ENCODE measurements at regions not wholly inside any gene's neighbourhood (a gene's known extent, or its start where the extent isn't known, plus 50 kb on each side); places are given as distances from the start of the nearest gene placed in this dataset.

DNA sequence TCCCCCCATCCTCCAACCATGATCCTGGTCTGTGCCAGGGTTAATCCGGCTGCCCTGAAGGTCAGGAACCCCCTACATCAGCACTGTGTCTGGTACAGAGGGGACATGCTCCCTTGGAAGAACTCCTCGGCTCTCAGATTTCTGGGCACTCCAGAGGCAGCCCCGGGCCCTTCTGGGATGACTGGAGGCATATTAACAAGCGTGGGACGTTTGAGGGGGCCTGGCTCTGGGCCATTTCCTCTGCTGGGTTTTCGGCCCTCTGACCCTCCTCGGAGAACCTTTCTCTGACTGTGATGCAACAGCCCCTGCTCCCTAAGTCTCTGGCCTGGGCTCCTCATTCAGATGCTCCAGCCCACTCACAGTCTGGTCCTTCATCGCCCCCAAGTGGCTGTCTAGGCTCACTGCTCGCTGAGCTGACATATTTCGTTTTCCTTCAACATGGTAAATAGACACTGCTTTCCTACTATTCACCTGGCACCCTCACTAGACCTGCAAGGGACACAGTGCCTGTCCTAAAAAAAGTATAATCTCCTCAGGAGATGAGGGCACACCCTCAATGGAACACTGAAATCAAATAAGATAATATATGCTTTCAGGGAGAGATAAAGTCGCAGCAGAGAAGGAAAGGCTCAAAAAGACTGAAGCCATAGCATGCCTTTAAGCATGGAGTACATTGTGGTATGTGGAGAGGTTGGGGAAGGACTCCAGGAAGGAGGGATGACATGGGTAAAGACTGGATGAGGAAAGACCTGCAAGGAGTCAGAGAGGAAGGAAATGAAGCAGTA, 404.7 kb upstream of the TRPC7 start (continued):
- peak; percentile 97 for TF ChIP-seq ZBTB48 (tag by site-specific recombination; IDR thresholded peaks at IDR 0.05)

- no peaks in the 10 kb centered on the region for H3K36me3 ChIP-seq (ENCODE audit: control insufficient read depth in 2 of 2, insufficient read depth in 1 of 2, low read length in 2 of 2)
- CTCF ChIA-PET: interaction anchor here (0.5 to 6.4 kb wide), 14 partner anchors 19 to 871 kb away, joined by 3 to 41 read pairs (median 5); partner anchors contain the start of gene TRPC7
- no peaks in the 10 kb centered on the region for H3K9me3 ChIP-seq (ENCODE audit: control insufficient read depth, insufficient read depth, low read depth, low read length)
- peak; percentile 32; the same call in 1 of the 2 replicates for TF ChIP-seq ZIC2 (tag by site-specific recombination; IDR thresholded peaks at IDR 0.05)
- no peak for TF ChIP-seq ZNF416 (tag by site-specific recombination; IDR thresholded peaks at IDR 0.05)
- peak; percentile 60; the same call in 1 of the 2 replicates for TF ChIP-seq MEIS1 (CRISPR knock-in tag; IDR thresholded peaks at IDR 0.05; ENCODE audit: borderline replicate concordance)
- no peak overlapping the region for H3K4me3 ChIP-seq (ENCODE audit: low read depth, low read length)
- 0 out of 2 replicates have a peak, but pooled peaks cover 2% of the 10 kb centered on the region for H3K4me1 ChIP-seq (ENCODE audit: control insufficient read depth, insufficient read depth, low read length)
- no peak overlapping the region for H3K27ac ChIP-seq (ENCODE audit: extremely low read depth, low read depth, low read length)
- POLR2A ChIA-PET: no interaction called here
These were observed 403.7 kb upstream of the TRPC7 start for GRCh38 chr5:136769093-136769492.

- POLR2A ChIA-PET: no interaction called here
These were observed 403.1 kb upstream of the TRPC7 start for GRCh38 chr5:136768457-136768856.

GRCh38 chr5:136766456-136766855, 401.1 kb upstream of the TRPC7 start:
- H3K36me3 ChIP-seq (ENCODE audit: control insufficient read depth in 2 of 2, insufficient read depth in 1 of 2, low read length in 2 of 2): no peaks in the 10 kb centered on the region
- TF ChIP-seq ZIC2 (tag by site-specific recombination; IDR thresholded peaks at IDR 0.05) (peak; percentile 19; the same call in 1 of the 2 replicates), ZNF184 (tag by site-specific recombination; IDR thresholded peaks at IDR 0.05) (no peak)
- 0 out of 2 replicates have a peak, but pooled peaks cover 2% of the 10 kb centered on the region for H3K4me1 ChIP-seq (ENCODE audit: control insufficient read depth, insufficient read depth, low read length)
- H3K27ac ChIP-seq (ENCODE audit: extremely low read depth, low read depth, low read length): no peak overlapping the region
- ChIA-PET POLR2A (no interaction called here), CTCF (interaction anchor here (0.6 kb wide), 1 partner anchor 1103 kb away, joined by 4 read pairs; no protein-coding TSS in a partner anchor)
- no peaks in the 10 kb centered on the region for H3K9me3 ChIP-seq (ENCODE audit: control insufficient read depth, insufficient read depth, low read depth, low read length)
- no peak overlapping the region for H3K4me3 ChIP-seq (ENCODE audit: low read depth, low read length)

More at GRCh38 chr5:136768457-136768856, 403.1 kb upstream of the TRPC7 start:
- Histone ChIP-seq H3K4me1 (ENCODE audit: control insufficient read depth, insufficient read depth, low read length) (0 out of 2 replicates have a peak, but pooled peaks cover 2% of the 10 kb centered on the region), H3K27ac (ENCODE audit: extremely low read depth, low read depth, low read length) (no peak overlapping the region), H3K36me3 (ENCODE audit: control insufficient read depth in 2 of 2, insufficient read depth in 1 of 2, low read length in 2 of 2) (no peaks in the 10 kb centered on the region), H3K9me3 (ENCODE audit: control insufficient read depth, insufficient read depth, low read depth, low read length) (no peaks in the 10 kb centered on the region), H3K4me3 (ENCODE audit: low read depth, low read length) (no peak overlapping the region)
- CTCF ChIA-PET: interaction anchor here (0.6 to 6.4 kb wide), 12 partner anchors 14 to 519 kb away, joined by 3 to 41 read pairs (median 4); partner anchors contain the start of gene TRPC7
- no peak for TF ChIP-seq ZNF660 (tag by site-specific recombination; IDR thresholded peaks at IDR 0.05)
- TF ChIP-seq OVOL3 (tag by site-specific recombination; IDR thresholded peaks at IDR 0.05): no peak
- TF ChIP-seq ZFP41 (tag by site-specific recombination; IDR thresholded peaks at IDR 0.05; ENCODE audit: borderline replicate concordance): no peak
- TF ChIP-seq, protein P1, sequence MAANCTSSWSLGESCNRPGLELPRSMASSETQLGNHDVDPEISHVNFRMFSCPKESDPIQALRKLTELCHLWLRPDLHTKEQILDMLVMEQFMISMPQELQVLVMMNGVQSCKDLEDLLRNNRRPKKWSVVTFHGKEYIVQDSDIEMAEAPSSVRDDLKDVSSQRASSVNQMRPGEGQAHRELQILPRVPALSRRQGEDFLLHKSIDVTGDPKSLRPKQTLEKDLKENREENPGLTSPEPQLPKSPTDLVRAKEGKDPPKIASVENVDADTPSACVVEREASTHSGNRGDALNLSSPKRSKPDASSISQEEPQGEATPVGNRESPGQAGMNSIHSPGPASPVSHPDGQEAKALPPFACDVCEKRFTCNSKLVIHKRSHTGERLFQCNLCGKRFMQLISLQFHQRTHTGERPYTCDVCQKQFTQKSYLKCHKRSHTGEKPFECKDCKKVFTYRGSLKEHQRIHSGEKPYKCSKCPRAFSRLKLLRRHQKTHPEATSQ (tag by site-specific recombination; IDR thresholded peaks at IDR 0.05): no peak

GRCh38 chr5:136764601-136765000, 399.3 kb upstream of the TRPC7 start:
- ChIA-PET POLR2A (no interaction called here), CTCF (interaction anchor here (1.2 kb wide), 1 partner anchor 79 kb away, joined by 4 read pairs; no protein-coding TSS in a partner anchor)
- TF ChIP-seq FEZF1 (tag by site-specific recombination; IDR thresholded peaks at IDR 0.05): no peak
- H3K4me3 ChIP-seq (ENCODE audit: low read depth, low read length): no peak overlapping the region
- no peaks in the 10 kb centered on the region for H3K9me3 ChIP-seq (ENCODE audit: control insufficient read depth, insufficient read depth, low read depth, low read length)
- H3K27ac ChIP-seq (ENCODE audit: extremely low read depth, low read depth, low read length): no peak overlapping the region
- H3K4me1 ChIP-seq (ENCODE audit: control insufficient read depth, insufficient read depth, low read length): no peaks in the 10 kb centered on the region
- no peaks in the 10 kb centered on the region for H3K36me3 ChIP-seq (ENCODE audit: control insufficient read depth in 2 of 2, insufficient read depth in 1 of 2, low read length in 2 of 2)

Data from HEK293 (cell line).